HG02884 (cell line): ENCODE measurements at regions not wholly inside any gene's neighbourhood (a gene's known extent, or its start where the extent isn't known, plus 50 kb on each side); places are given as distances from the start of the nearest gene placed in this dataset.

Source experiments
- ATAC-seq: cut with Tn5 transposase; IDR thresholded peaks from one replicate; pipeline ENCODE4 v1.9.1; 2021; ENCODE audit warnings: mild to moderate bottlenecking, moderate library complexity; ENCODE audit not compliant: unreplicated experiment

DNA sequence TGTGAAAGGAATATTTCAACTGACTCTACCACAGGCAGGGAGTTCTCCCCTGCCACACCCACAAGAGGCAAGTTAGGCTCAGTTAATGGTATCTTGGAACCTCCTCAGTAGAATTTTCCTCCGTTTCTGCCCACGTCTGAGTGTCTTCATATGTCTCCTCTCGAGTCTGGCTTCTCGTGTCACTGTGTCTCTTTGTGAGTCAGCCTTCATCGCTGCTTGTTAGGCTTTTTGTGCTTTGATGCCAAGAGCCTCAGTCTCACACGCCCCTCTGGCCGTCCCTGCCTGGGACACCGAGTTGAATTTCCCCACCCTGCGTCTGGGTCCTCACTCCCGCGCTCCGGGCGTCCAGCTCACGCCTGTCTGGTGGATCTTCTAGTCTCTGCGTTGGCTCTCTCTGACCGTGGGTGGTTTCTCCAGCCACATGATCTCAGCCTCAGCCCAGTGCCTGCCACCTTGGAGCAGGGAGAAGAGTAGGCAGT lies 125.7 kb upstream of the GADD45A start:
- no peak for ATAC-seq

DNA sequence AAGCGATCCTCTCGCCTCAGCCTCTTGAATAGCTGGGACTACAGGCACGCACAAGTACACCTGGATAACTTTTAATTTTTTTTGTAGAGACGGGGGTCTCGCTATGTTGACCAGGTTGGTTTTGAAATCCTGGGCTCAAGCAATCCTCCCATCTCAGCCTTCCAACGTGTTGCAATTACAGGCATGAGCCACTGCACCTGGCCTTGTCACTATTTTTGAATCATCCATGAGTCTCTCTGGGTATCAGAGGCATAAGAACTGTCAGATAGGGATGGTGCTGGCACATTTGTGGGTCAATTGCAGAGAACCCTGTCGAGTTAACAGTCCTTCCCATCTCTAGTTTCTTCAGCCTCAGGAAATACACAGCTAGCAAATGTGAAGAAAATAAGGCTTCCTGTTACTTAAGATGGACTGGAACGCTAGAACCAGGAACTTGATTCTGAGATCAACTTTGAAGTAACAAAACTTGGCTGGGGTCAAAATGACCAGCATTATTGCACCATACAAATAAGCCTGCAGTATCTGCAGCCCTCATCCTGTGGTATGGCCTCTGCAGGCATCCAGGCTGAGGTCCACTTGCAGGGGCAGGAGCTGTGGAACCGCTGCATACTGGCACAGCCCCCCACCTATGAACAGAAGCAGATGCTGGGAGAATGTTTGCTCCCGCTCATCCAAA lies 124.3 kb upstream of the GADD45A start:
- ATAC-seq: no peak

DNA sequence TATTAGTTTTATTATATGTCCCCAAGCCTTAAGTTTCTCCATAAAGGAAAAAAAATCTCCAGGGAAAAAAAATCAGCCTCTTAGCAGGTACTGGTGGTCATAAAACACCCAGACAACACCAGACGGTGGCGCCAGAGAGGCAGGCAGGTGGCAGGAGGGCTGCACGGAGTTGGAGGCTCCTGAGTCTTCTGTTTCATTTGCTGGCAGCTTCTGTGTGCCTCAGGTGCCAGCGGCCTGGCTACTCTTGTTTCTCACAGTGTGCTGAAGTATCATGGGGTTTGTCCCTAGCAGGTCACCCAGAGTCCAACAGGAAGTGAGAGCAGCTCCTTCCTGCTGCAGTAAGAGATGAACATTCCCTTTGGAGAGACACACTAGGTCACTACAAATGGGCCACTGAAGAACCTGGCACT lies 123.3 kb upstream of the GADD45A start:
- peak; percentile 84 for ATAC-seq

DNA sequence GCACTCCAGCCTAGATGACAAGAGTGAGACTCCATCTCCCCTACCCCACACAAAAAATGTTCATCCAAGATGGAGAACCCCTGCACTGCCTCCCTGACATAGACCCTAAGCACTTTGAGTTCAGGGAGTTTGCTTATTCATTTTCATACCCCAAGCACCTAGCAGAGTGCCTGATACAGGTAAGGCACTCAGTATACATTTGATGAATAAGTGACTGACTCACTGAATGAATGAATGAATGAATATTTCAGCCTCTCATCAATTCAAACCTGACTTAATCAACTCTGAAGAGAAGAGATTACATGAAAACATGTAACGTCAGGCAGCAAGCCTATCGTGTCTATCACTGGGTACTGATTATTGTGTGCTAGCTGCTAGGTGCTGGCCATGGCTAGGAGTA lies 121.3 kb upstream of the GADD45A start:
- ATAC-seq: no peak

DNA sequence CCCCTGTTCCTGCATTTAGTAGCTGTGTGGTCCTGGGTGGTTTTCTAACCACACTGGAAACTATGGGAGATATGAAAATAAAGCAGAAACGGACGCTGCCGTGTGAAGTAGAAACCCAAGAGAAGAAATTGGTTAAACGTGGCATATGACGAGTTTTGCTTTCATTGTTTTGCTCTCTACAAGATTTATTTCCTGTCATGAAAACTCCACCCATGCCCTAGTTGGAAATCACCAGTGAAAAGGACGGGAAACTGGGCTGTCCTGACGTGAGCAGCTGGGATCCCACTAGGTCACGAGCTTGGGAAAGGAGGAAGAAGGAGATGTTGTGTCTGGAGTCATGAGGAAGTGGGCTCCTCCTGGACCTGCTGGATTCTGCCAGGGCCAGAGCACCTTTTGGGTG lies 120.8 kb upstream of the GADD45A start:
- no peak for ATAC-seq

DNA sequence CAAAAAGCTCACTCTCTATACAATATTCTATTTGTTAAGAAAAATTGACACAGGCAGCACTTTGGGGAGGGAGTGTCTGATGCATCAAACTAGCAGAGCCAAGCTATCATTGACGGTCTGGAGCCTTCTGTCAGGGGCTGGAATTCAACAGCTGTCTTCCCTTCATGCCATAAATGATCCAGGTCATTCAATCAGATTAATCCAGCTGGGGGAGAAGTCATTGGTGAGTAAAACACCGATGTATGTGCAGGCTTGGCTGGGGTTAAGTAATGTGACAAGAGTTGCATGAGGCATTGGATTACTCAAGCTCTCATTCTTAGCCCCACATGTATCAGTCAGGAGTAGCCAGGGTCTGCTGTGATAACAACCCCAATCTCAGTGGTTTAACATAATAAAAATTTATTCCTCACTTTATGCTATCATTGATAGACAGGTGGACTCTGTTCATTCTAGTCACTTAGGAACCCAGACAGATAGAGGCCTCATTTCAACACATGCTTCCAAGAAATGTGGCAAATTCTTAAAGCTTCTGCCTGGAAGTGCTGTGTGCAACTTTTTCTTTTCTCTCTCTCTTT lies 118.1 kb upstream of the GADD45A start:
- ATAC-seq: no peak

DNA sequence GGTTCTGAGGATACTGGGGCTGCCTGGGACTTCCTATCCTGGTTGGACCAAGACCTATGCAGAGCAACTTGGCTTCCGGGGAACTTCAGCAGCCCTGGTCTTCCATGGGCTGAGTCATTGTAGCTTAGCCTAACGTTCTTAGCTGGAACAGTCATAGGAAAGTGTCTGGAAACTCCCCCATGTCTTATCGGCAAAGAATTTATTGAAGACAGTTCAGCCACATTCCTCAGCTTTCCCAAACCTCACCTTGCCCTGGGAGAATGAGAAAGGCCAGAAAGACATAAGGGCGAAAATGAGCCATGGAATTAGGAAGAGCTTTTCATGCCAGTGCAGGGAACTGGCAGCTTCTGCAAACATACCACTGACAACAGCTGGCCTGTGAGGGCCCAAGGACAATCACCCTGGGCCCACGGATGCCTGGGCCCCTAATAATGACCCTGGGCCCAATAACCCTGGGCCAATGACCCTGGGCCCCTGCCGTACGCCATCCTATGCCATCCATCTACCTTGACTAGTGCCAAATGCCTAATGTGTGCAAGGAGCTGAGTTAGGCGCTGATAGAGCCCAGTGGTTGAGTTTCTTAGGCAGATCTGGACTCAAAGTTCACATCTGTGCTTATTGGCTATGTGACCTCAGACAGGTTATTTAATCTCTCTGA lies 114.4 kb upstream of the GADD45A start:
- ATAC-seq: no peak

DNA sequence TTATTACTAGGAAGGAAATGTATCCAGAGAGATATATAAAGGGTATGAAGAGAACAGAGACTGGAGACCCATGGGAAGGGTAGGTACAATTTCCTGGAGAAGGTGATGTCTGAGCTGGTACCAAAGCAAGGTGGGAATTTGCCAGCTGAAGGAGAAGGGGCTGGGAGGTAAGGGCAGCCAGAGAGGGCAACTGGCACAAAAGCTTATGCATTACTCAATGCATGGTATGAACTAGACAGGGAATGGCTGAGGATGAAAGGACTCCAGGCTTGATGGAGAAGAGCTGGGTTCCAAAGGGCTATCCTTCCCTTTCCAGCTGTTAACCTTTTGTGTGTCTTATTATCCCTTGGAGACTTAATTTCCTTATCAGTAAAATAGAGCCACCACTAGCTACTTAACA lies 113.6 kb upstream of the GADD45A start:
- ATAC-seq: no peak

DNA sequence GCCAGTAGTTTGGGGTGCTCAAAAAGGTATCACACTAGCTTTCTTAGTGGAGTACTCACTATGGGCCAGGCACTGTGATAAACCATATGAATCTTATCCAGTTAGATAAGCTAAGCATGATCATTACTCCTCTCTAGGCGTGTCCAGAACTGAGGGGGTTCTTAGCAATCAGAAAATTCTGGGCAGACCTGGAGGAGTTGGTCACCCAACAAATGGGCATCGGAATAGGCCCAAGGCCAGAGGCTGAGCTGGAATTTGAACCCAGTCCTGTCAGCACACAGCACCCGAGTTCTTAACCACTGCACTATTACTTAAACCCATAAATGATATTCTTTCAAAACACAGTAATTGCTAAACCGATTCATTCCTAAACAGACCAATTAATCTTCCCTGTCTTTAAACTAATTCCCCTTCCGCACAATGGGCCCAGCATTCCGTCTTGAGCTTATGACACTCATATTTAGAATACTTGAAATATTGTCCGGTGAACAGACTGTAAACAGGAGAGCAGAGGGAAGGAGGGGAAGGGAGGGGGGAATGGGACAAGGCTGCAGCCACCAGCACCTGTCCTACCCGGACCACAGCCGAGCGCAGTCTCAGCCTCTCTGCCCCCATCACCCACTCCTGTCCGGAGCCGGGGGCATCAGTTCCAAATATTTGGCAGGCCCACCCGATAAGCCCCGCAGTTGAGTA lies 113.0 kb upstream of the GADD45A start:
- ATAC-seq: no peak

DNA sequence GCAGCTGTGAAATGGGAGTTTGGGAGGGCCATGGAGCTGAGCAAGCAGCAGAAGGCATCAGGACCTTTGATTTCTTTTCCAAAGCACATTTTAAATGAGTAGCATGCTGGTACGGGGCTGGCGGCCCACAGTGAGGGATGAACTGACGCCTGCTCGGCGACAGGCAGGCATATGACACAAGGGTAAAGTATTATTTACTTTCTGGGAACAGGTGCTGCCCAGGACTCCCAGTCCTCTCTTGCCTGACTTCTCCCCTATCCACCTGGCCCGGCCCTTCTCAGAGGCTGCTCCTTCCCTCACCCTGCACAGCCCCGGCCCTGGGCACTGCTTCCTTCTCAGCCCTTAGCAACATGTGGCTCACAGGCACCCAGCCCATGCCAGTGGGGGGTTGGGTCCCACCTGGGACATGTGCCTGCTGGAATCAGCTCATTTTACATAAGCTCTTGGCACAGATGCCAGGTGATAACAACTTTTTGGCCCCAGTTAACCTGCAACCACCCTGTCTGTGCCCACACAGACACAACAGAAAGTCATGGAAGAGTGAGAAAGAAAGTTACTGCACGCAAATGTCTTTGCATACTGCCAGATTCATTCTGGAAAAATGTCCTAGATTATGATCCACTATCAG lies 112.3 kb upstream of the GADD45A start:
- no peak for ATAC-seq

DNA sequence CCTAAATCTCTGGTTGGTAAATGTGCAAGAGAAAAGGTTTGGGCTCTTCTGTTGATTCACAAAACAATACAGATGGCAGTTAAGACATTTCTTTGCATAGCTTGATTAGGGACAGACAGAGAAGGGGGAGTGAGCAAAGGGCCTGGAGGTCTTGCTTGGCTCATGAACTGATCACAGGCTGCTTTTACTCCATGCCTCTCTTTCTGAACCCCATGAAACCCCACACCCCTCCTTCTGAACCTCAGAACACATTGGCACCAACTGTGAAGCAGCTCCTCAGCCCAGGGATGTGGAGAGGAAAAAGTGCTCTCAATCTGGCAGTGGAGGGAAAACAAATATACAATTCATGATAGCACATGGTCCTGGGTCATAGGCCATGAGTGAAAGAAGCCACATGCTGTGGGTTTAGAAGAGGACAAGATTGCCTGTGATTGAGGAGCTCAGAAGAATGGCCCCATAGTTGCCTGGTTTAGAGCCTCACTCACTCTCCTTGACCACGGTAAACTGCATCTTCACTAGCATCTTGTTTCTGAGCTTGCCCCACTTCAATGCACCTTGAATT lies 111.6 kb upstream of the GADD45A start:
- ATAC-seq: no peak

DNA sequence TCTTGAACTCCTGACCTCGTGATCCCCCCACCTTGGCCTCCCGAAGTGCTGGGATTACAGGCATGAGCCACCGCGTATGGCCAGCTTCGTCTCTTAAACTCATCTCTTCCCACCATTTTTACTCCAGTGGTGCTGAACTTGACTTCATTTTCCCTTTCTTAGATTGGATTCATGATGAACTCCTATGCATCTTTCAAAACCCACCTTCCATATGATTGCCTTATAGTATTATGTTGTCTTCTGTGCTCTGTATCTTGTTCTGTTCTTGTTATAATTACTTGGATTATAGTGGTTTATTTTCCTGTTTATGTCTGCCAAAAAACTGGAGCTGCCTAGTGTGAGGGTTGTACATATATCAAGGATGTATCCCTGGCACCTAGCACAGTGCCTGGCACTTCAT lies 110.8 kb upstream of the GADD45A start:
- no peak for ATAC-seq

DNA sequence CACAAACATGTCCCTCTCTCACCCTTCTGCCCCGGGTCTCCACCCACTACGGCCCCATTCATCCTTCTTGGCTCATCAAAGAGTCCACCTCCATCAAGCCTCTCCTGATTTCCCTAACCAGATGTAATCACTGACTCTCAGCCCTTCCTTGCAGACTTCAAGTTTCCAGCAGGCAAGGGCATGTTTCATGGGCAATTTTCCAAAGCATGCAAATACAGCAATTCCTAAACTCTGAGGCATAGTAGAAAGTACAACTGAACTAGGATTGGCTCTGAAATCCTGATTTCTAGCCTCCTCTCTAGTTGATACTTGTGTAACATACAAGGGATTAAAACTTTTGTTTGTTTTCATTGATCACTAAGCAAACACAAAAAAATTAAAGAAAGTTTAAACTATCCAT lies 109.1 kb upstream of the GADD45A start:
- ATAC-seq: no peak

DNA sequence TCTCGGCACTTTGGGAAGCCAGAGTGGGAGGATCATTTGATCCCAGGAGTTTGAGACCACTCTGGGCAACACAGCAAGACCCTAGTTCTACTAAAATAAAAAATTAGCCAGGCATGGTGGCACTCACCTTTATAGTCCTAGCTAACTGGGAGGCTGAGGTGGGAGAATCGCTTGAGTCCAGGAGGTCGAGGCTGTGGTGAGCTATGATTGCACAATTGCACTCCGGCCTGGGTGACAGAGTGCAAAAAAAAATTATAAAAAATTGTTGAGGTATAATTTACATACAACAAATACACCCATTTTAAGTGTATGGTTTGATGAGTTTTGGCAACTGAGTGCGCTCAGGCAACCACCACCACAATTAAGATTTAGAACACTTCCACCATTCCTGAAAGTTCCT lies 108.5 kb upstream of the GADD45A start:
- no peak for ATAC-seq

DNA sequence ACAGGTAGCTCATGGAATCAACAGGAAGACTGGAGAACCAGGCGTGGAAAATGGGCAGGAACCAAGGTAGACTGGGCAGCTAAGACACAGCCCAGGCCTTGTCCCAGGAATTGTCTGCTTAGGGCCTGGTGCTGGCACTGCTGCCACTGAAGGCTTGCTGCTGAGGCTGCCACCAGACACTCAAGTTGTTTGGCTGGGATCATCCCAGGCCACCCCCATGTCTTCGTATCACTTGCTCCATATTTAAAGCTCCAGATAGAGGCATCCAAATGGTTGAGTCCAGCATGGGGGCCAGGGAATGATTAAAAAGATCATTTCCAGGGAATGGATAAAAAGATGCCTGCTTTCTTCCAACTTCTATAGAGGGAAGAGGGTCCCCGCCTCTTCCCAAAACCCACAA lies 107.4 kb upstream of the GADD45A start:
- no peak for ATAC-seq

DNA sequence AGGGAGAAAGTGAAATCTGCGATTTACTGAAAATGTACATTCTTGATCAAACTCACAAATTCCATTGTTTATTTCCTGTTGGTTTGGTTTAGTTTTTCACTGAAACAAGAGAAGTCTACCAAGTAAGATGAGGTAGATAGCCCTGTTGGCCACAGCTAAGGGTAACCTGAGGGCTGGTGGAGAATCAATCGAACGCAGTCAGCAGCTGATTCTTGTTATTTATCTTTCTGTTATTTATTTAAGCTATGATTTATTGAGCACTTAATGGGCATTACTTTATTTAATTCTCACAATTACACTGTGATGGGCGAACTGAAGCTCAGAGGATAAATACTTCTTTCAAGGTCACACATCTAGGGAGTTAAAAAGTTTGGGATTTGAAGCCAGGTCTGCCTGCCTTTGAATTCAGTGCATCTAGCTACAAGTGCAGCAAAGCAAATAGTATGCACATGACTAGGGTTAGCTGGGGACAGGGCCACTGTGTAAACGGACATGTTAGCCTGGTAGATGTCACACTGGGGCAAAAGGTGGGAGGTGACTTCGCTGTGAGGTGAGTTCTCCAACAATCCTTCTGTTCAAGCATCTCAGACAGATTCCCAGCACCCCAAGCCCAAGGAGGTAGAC lies 106.5 kb upstream of the GADD45A start:
- no peak for ATAC-seq

DNA sequence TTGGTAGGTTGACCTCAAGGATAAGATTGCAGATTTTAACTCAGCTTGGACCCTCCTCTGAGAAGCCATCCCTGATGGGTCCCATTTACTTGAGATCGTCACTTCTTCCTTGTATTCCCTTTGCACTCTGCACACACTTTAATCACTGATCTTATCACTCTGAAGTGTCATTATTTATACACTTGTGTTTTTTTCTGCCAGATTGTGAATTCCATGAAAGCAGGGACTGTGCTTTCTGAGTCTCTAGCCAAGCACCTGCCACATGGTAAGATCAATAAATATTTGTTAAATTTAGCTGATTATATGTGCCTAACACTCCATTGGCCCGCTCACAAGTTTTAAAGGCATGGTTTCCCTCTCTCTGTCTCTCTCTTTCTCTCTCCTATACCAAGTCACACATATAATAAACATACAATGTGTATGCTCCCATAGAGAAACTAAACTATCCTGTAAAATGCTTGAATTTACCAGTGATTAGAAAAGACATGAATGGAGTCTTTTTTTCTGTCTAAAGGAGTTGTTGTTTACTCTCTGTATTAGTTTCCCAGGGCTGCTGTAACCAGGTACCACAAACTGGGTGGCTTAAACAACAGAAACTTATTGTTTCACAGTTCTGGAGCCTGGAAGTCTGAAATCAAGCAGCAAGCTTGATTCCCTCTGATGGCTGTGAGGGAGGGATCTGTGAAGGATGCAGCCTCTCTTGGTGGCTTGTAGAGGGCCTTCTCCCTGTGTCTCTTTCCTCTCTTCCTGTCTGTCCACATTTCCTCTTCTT lies 105.2 kb upstream of the GADD45A start:
- no peak for ATAC-seq

DNA sequence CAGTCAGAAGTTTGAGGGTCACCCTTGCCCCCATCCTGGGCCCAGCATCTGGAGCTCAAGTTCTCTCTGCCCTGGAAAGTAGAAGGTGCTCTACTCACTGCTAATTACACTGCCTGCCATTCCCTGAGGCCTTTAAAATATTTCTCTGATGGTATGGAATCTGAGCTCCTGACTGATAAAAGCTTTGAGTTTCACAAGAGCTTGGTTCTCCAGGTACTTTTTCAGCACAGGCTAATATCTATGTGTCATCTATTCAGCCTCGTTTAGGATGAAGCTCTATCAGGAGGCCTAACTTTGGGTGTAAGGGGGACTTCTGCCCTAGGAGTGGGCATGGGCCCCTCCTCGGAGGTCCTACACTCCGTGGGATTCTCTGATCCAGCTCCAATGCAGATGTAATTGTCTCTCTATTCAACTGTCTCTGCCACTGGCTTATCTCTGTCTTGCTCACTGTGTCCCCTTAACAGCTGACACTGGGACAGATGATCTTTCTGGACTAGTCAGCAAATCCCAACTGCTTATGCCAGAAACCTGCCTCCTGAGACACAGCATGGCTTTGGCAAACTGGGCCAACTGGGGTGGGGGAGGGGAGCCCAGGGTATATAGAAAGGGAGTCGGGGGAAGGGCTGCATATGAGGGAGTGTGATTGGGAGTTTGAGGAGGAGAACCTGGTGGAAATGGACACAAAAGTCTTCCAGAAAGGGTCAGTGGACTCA lies 104.2 kb upstream of the GADD45A start:
- ATAC-seq: no peak
